HTR-8/SVneo (cell line): ENCODE measurements at regions not wholly inside any gene's neighbourhood (a gene's known extent, or its start where the extent isn't known, plus 50 kb on each side); places are given as distances from the start of the nearest gene placed in this dataset.
"Not testable (repeated sequence)": the region's sequence is repeated elsewhere in the genome, so short reads cannot be mapped to it uniquely, and the experiment has no call there.

ENCODE experiments used
- DNase-seq: peaks from one replicate; pipeline ENCODE4 v3.0.0; 2011; ENCODE audit warnings: low spot score, mixed read lengths; ENCODE audit not compliant: insufficient read length
- FAIRE-seq: peaks from 2 replicates; lab custom pipeline; 2011; peaks lifted over from hg19 to GRCh38; lab: Jason Lieb, UNC

DNA sequence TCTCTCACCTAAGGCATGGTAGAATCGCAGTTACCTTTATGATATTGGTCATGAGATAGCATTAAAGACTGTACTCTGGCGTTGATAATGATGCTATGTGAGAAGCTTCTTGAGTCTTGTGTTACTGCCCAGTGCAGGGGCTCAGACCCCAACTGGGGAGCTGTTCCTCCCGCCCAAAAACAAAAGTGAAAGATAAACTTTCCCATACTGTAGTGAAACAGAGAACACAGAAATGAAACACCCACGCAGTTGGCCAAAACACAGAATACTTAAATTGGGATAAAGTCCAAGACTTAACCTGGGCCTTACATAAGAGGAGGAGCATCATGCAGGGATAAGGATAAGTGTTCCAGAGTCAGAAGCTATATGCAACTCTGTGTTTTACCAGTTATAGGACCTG is 130.6 kb downstream of the HHIPL2 start:
- FAIRE-seq (no peak), DNase-seq (no peak)

DNA sequence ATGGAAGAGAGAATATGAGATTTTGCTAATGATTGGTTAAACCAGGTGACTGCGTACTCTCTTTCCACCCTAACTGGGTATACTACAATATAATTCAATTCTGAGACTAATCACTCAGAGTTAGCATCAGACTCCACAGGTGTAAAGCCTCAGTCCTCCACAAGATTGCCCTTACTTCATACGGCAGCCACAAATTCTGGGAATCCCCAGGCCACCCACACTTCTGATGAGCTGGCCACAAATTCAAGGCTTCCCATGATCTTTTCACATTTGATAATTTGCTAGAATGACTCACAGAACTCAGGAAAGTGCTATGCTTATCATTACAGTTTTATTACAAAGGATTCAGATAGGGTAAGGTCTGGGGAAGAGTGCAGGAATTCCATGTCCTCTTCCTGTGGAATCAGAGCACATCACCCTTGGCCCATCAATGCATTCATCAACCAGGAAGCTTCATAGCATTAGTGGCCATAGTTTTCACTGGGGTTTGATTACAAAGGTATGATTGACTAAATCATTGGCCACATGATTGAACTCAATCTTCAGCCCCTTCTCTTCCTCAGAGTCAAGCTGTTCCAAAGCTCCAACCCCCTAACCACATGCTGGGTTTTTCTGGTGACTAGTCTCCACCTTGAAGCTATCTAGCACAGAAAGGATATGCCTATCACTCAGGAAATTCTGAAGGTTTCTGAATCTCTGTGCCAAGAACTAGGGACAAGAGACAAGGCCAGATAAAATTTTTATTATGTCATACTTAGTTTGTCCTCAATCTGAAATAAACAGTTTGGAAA is 131.7 kb downstream of the HHIPL2 start:
- no peak for DNase-seq
- no peak for FAIRE-seq

- DNase-seq, result no peak
- no peak for FAIRE-seq
These were observed 132.5 kb downstream of the HHIPL2 start for GRCh38 chr1:222415441-222415840.

GRCh38 chr1:222413991-222414549 is 133.8 kb downstream of the HHIPL2 start:
- no peak for FAIRE-seq
- no peak for DNase-seq

- DNase-seq, result no peak
- FAIRE-seq, result no peak
These were observed 134.5 kb downstream of the HHIPL2 start for GRCh38 chr1:222413436-222413835.

- DNase-seq (no peak), FAIRE-seq (no peak)
These were observed 143.2 kb downstream of the HHIPL2 start for GRCh38 chr1:222404710-222405109.

- no peak for FAIRE-seq
These were observed 148.7 kb downstream of the HHIPL2 start for GRCh38 chr1:222399197-222399596.

DNA sequence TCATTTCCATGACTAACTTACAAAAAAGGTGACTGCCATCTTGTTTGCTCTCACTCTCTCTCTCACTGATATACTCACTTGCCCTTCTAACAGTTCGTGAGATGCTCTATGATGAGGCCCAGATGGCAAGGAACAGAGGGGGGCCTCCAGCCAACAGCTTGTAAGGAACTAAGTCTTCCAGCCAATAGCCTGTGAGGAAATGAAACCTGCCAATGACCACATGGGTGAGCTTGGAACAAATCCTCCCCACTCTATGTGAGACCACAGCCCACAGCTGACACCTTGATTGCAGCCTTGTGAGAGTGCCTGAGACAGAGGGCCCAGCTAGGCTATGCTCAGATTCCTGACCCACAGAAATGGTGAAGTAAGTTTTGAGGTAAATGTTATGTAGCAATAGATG is 153.7 kb downstream of the HHIPL2 start:
- FAIRE-seq (no peak), DNase-seq (no peak)

More at GRCh38 chr1:222399197-222399596, 148.7 kb downstream of the HHIPL2 start:
- DNase-seq, result no peak

DNA sequence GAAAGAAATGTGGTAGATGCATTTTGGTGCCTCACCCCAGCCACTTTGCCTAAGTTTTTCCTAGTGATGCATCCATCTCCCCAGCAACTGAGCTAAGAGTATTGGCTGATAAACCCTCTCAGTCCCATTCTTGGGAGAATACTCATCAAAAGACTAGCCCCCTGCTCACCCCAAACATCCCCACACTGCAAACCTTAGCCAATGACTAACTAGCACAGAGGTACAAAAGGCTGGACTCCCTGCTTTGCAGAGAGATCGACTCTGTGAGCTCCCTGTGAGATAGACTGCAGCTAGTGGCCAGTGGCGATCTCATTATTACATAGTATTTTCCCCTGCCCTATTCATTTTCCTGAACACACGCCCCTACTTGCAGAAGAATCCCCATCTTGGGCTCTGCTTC is 155.3 kb downstream of the HHIPL2 start:
- FAIRE-seq (no peak), DNase-seq (no peak)

DNA sequence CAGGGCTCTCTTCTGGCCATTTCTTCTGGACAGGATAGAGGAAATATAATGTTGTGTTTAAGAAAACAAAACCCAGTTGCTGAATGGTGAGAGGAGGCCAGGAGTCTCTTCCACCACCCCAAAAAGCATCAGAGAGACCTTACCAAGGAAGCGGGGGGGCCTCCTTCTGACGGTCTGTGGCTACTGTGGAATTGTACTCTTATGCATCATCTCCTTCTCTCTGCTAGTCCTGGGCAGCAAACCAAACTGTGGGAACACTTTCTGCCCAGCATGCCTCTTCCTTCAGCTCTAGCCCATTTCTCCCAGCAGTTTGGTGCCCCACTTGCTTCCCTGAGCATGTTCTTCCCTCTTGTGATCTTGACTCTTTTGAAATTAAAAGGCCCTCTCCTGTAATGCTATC is 157.7 kb downstream of the HHIPL2 start:
- FAIRE-seq (no peak), DNase-seq (no peak)

- FAIRE-seq, result no peak
- no peak for DNase-seq
These were observed 160.7 kb downstream of the HHIPL2 start for GRCh38 chr1:222387007-222387814.

- FAIRE-seq, result no peak
- no peak for DNase-seq
These were observed 161.9 kb downstream of the HHIPL2 start for GRCh38 chr1:222385955-222386354.

- FAIRE-seq, result no peak
- DNase-seq, result no peak
These were observed 162.6 kb downstream of the HHIPL2 start for GRCh38 chr1:222385262-222385661.

DNA sequence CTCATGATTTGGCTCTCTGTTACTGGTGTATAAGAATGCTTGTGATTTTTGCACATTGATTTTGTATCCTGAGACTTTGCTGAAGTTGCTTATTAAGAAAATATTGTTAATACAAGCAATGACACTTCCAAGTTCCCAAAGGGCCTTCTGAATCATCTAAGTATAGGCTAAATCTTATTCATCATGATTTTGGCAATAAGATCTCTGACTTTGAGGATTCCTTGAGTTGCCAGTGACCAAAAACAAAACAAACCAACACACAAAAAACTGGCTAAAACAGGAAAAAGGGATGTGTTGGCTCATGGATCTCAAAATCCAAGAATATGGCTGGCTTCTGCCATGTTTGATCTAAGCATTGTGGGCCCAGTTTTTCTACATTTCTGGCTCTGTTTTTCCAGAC is 163.4 kb downstream of the HHIPL2 start:
- no peak for DNase-seq
- no peak for FAIRE-seq

GRCh38 chr1:222382171-222382570 is 165.7 kb downstream of the HHIPL2 start:
- DNase-seq, result no peak
- FAIRE-seq, result no peak

- no peak for FAIRE-seq
- DNase-seq, result no peak
These were observed 170.3 kb downstream of the HHIPL2 start for GRCh38 chr1:222377428-222378088.

DNA sequence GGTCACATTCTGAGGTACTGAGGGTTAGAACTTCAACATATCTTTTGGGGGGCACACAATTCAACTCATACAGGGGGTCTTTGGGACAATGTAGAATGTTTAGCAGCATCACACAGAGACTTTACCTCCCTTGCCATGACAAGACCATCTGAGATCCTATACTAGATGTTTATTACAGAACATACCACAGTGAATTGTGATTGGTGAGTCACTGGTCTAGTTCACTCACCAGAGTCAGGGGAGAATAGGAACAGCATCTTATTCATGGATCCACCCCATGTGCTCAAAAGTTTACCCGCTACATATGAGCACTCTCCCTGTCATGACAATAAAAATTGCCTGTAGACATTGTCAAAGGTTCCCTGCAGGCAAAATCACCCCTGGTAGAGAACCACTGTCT is 171.1 kb downstream of the HHIPL2 start:
- not testable (repeated sequence) for FAIRE-seq, DNase-seq

GRCh38 chr1:222375701-222376100 is 172.2 kb downstream of the HHIPL2 start:
- no peak for FAIRE-seq

GRCh38 chr1:222373831-222374602 is 173.9 kb downstream of the HHIPL2 start:
- FAIRE-seq, result no peak
- DNase-seq, result no peak

More at GRCh38 chr1:222375701-222376100, 172.2 kb downstream of the HHIPL2 start:
- DNase-seq, result no peak

DNA sequence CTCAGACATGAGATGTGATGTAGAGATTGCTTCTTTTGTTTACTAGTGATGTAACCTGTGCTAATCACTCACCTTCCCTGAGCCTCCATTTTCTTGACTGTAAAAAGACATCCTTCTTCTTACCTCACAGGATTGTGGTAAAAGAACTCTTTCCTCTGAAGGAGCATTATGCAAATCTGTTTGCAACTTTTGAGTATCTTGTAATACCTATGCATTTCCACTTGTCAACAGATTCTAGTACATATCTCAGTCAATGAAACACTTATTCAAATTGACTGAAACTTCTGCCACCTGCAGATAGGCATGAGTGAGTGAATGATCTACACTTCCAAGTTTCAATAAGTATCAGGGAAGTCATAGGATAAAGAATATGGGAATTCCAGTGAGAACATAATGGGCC is 174.7 kb downstream of the HHIPL2 start:
- FAIRE-seq (no peak), DNase-seq (no peak)
